Suprapubic skin (tissue), 4 donors: ENCODE measurements at regions not wholly inside any gene's neighbourhood (a gene's known extent, or its start where the extent isn't known, plus 50 kb on each side); places are given as distances from the start of the nearest gene placed in this dataset.

Source experiments
- DNase-seq, 2 donors: peaks; one replicate each; pipeline ENCODE4 v3.0.0-alpha.2; 2019; ENCODE audit warnings: low spot score in 2 of 2
- H3K27ac ChIP-seq: fragments of 200-600 bp; sonication (generic); one replicate; pipeline ENCODE4 v1.5.1; 2019
- H3K27me3 ChIP-seq: fragments of 200-600 bp; sonication (generic); one replicate; pipeline ENCODE4 v1.5.1; 2019
- H3K36me3 ChIP-seq: fragments of 200-600 bp; sonication (generic); one replicate; pipeline ENCODE4 v1.5.1; 2019
- H3K4me1 ChIP-seq: fragments of 200-600 bp; sonication (generic); one replicate; pipeline ENCODE4 v1.5.1; 2019
- H3K4me3 ChIP-seq: fragments of 200-600 bp; sonication (generic); one replicate; pipeline ENCODE4 v1.5.1; 2019; ENCODE audit warnings: mild to moderate bottlenecking
- H3K9me3 ChIP-seq: fragments of 200-600 bp; sonication (generic); one replicate; pipeline ENCODE4 v1.5.1; 2019
- CTCF ChIP-seq, 2 donors: fragments of 200-600 bp in 1 of 2; fragments of 450-650 bp in 1 of 2; sonication (generic) in 1 of 2; IDR thresholded peaks; one replicate each; pipeline ENCODE4 v1.5.1; 2016 to 2019; ENCODE audit warnings: antibody characterized with exemption in 2 of 2, mild to moderate bottlenecking in 1 of 2, moderate library complexity in 1 of 2
- EP300 ChIP-seq: sonication (generic); formaldehyde crosslinking; IDR thresholded peaks from one replicate; pipeline ENCODE4 v1.6.1; 2017; ENCODE audit warnings: antibody characterized with exemption
- POLR2A ChIP-seq, 2 donors: fragments of 450-650 bp; IDR thresholded peaks; one replicate each; pipeline ENCODE4 v1.6.1; 2017; ENCODE audit warnings: antibody characterized with exemption in 2 of 2, mild to moderate bottlenecking in 2 of 2, moderate library complexity in 2 of 2
- POLR2AphosphoS5 ChIP-seq, 3 donors: sonication (generic); formaldehyde crosslinking; IDR thresholded peaks; one replicate each; pipeline ENCODE4 v1.6.1; 2017; ENCODE audit warnings: antibody characterized with exemption in 3 of 3
- WGBS: methylation state at CpG from one replicate; pipeline ENCODE4 v1.1.5; 2018; 5-methylcytosine and 5-hydroxymethylcytosine counted together

- WGBS = 55% methylated on average over 6 of the region's 6 CpGs
Measured at GRCh38 chr22:22403306-22403705, 105.2 kb downstream of the ZNF280B start.

GRCh38 chr22:22403771-22404170 lies 104.8 kb downstream of the ZNF280B start:
- DNase-seq = no peak
- 75% methylated on average over 2 of the region's 4 CpGs for WGBS
- Histone ChIP-seq H3K9me3 (no peaks in the 10 kb centered on the region), H3K27ac (no peak overlapping the region), H3K27me3 (peaks cover 15% of the 10 kb centered on the region), H3K4me3 (no peak overlapping the region), H3K36me3 (no peaks in the 10 kb centered on the region), H3K4me1 (no peaks in the 10 kb centered on the region)
- TF ChIP-seq EP300 = no peak
- no peak for TF ChIP-seq POLR2AphosphoS5 (IDR thresholded peaks at IDR 0.05)
- no peak for TF ChIP-seq POLR2A (IDR thresholded peaks at IDR 0.05)
- TF ChIP-seq CTCF (IDR thresholded peaks at IDR 0.05) = no peak

More at GRCh38 chr22:22403306-22403705, 105.2 kb downstream of the ZNF280B start:
- Histone ChIP-seq H3K36me3 (no peaks in the 10 kb centered on the region), H3K27me3 (peaks cover 10% of the 10 kb centered on the region), H3K4me3 (no peak overlapping the region), H3K9me3 (no peaks in the 10 kb centered on the region), H3K4me1 (no peaks in the 10 kb centered on the region), H3K27ac (no peak overlapping the region)
- no peak for TF ChIP-seq POLR2AphosphoS5 (IDR thresholded peaks at IDR 0.05)
- TF ChIP-seq POLR2A (IDR thresholded peaks at IDR 0.05) = no peak
- TF ChIP-seq CTCF (IDR thresholded peaks at IDR 0.05) = no peak
- TF ChIP-seq EP300 = no peak
- DNase-seq = no peak

GRCh38 chr22:22404598-22405284 lies 103.8 kb downstream of the ZNF280B start:
- Histone ChIP-seq H3K9me3 (no peaks in the 10 kb centered on the region), H3K4me1 (no peaks in the 10 kb centered on the region), H3K36me3 (no peaks in the 10 kb centered on the region), H3K27me3 (peaks cover 22% of the 10 kb centered on the region), H3K27ac (no peak overlapping the region), H3K4me3 (no peak overlapping the region)
- no peak for DNase-seq
- TF ChIP-seq POLR2A (IDR thresholded peaks at IDR 0.05) = no peak
- TF ChIP-seq POLR2AphosphoS5 (IDR thresholded peaks at IDR 0.05) = no peak
- no peak for TF ChIP-seq CTCF (IDR thresholded peaks at IDR 0.05)
- TF ChIP-seq EP300 = no peak
- 85% methylated on average over 7 of the region's 8 CpGs for WGBS

GRCh38 chr22:22406445-22407027 lies 102.0 kb downstream of the ZNF280B start:
- TF ChIP-seq CTCF (IDR thresholded peaks at IDR 0.05) = no peak
- TF ChIP-seq POLR2A (IDR thresholded peaks at IDR 0.05) = no peak
- TF ChIP-seq EP300 = no peak
- no peak for TF ChIP-seq POLR2AphosphoS5 (IDR thresholded peaks at IDR 0.05)
- DNase-seq = no peak
- Histone ChIP-seq H3K4me1 (no peaks in the 10 kb centered on the region), H3K27me3 (peaks cover 32% of the 10 kb centered on the region), H3K27ac (no peak overlapping the region), H3K36me3 (no peaks in the 10 kb centered on the region), H3K4me3 (no peak overlapping the region), H3K9me3 (no peaks in the 10 kb centered on the region)
- 83% methylated on average over 5 of the region's 5 CpGs for WGBS

- 66% methylated on average over 5 of the region's 5 CpGs for WGBS
- no peak overlapping the region for H3K27ac ChIP-seq
- no peaks in the 10 kb centered on the region for H3K36me3 ChIP-seq
- no peak for TF ChIP-seq CTCF (IDR thresholded peaks at IDR 0.05)
- no peak for TF ChIP-seq POLR2AphosphoS5 (IDR thresholded peaks at IDR 0.05)
- TF ChIP-seq EP300 = no peak
- no peak for TF ChIP-seq POLR2A (IDR thresholded peaks at IDR 0.05)
- no peak for DNase-seq
- no peaks in the 10 kb centered on the region for H3K9me3 ChIP-seq
- peaks cover 32% of the 10 kb centered on the region for H3K27me3 ChIP-seq
- H3K4me1 ChIP-seq = no peaks in the 10 kb centered on the region
- H3K4me3 ChIP-seq = no peak overlapping the region
Measured at GRCh38 chr22:22407061-22407460, 101.5 kb downstream of the ZNF280B start.
